ENCODE measurements at regions not wholly inside any gene's neighbourhood (a gene's known extent, or its start where the extent isn't known, plus 50 kb on each side); places are given as distances from the start of the nearest gene placed in this dataset.
"Not testable (repeated sequence)": the region's sequence is repeated elsewhere in the genome, so short reads cannot be mapped to it uniquely, and the experiment has no call there.

GRCh38 chr3:159293493-159293892 lies 491.6 kb downstream of the MFSD1 start:
- DNase-seq (ENCODE audit: insufficient read length, low spot score, missing footprints) = peak; percentile 5
- Histone ChIP-seq H3K9me3 (ENCODE audit: low read depth, low read length) (no peaks in the 10 kb centered on the region), H3K79me2 (ENCODE audit: insufficient read depth, low read length) (no peaks in the 10 kb centered on the region), H3K4me2 (ENCODE audit: insufficient read depth, low read length) (no peak overlapping the region), H4K20me1 (ENCODE audit: insufficient read depth, low read length) (no peaks in the 10 kb centered on the region), H3K4me1 (ENCODE audit: insufficient read depth, low read length) (no peaks in the 10 kb centered on the region), H3K27ac (ENCODE audit: low read depth, low read length) (no peak overlapping the region), H3K27me3 (ENCODE audit: insufficient read depth, low read length) (no peaks in the 10 kb centered on the region), H3K36me3 (ENCODE audit: insufficient read depth, low read length) (no peaks in the 10 kb centered on the region), H2AFZ (ENCODE audit: low read length) (no peak overlapping the region), H3K4me3 (ENCODE audit: insufficient read depth, low read length) (no peak overlapping the region)
- TF ChIP-seq CTCF (IDR thresholded peaks at IDR 0.05; ENCODE audit: extremely low read depth, low read depth, low read length) = no peak

- no peak overlapping the region for H3K4me3 ChIP-seq (ENCODE audit: insufficient read depth, low read length)
- H3K27me3 ChIP-seq (ENCODE audit: insufficient read depth, low read length) = peaks cover 5% of the 10 kb centered on the region
- no peaks in the 10 kb centered on the region for H4K20me1 ChIP-seq (ENCODE audit: insufficient read depth, low read length)
- H3K36me3 ChIP-seq (ENCODE audit: insufficient read depth, low read length) = no peaks in the 10 kb centered on the region
- H3K9me3 ChIP-seq (ENCODE audit: low read depth, low read length) = no peaks in the 10 kb centered on the region
- no peak overlapping the region for H3K27ac ChIP-seq (ENCODE audit: low read depth, low read length)
- no peak for DNase-seq (ENCODE audit: insufficient read length, low spot score, missing footprints)
- no peak for TF ChIP-seq CTCF (IDR thresholded peaks at IDR 0.05; ENCODE audit: extremely low read depth, low read depth, low read length)
- H3K4me2 ChIP-seq (ENCODE audit: insufficient read depth, low read length) = no peak overlapping the region
- no peak overlapping the region for H2AFZ ChIP-seq (ENCODE audit: low read length)
- no peaks in the 10 kb centered on the region for H3K4me1 ChIP-seq (ENCODE audit: insufficient read depth, low read length)
- no peaks in the 10 kb centered on the region for H3K79me2 ChIP-seq (ENCODE audit: insufficient read depth, low read length)
Observed at GRCh38 chr3:159301961-159302360, 500.1 kb downstream of the MFSD1 start.

GRCh38 chr3:159305017-159305416 lies 503.2 kb downstream of the MFSD1 start:
- Histone ChIP-seq H3K4me3 (ENCODE audit: insufficient read depth, low read length) (no peak overlapping the region), H4K20me1 (ENCODE audit: insufficient read depth, low read length) (no peaks in the 10 kb centered on the region), H3K27me3 (ENCODE audit: insufficient read depth, low read length) (peaks cover 5% of the 10 kb centered on the region), H3K79me2 (ENCODE audit: insufficient read depth, low read length) (no peaks in the 10 kb centered on the region), H3K4me2 (ENCODE audit: insufficient read depth, low read length) (no peak overlapping the region), H3K4me1 (ENCODE audit: insufficient read depth, low read length) (no peaks in the 10 kb centered on the region), H3K9me3 (ENCODE audit: low read depth, low read length) (no peaks in the 10 kb centered on the region), H3K36me3 (ENCODE audit: insufficient read depth, low read length) (no peaks in the 10 kb centered on the region), H2AFZ (ENCODE audit: low read length) (no peak overlapping the region), H3K27ac (ENCODE audit: low read depth, low read length) (no peak overlapping the region)
- no peak for DNase-seq (ENCODE audit: insufficient read length, low spot score, missing footprints)
- no peak for TF ChIP-seq CTCF (IDR thresholded peaks at IDR 0.05; ENCODE audit: extremely low read depth, low read depth, low read length)

GRCh38 chr3:159316706-159317105 lies 514.9 kb downstream of the MFSD1 start:
- H3K4me3 ChIP-seq (ENCODE audit: insufficient read depth, low read length); H3K27me3 ChIP-seq (ENCODE audit: insufficient read depth, low read length); H3K4me2 ChIP-seq (ENCODE audit: insufficient read depth, low read length): not testable (repeated sequence)

More at GRCh38 chr3:159316706-159317105, 514.9 kb downstream of the MFSD1 start:
- not testable (repeated sequence) for H2AFZ ChIP-seq (ENCODE audit: low read length); H3K79me2 ChIP-seq (ENCODE audit: insufficient read depth, low read length); H3K9me3 ChIP-seq (ENCODE audit: low read depth, low read length); H3K27ac ChIP-seq (ENCODE audit: low read depth, low read length); H3K4me1 ChIP-seq (ENCODE audit: insufficient read depth, low read length); DNase-seq (ENCODE audit: insufficient read length, low spot score, missing footprints); H3K36me3 ChIP-seq (ENCODE audit: insufficient read depth, low read length); H4K20me1 ChIP-seq (ENCODE audit: insufficient read depth, low read length)

Measured in osteoblast (primary cell).